ENCODE measurements at regions not wholly inside any gene's neighbourhood (a gene's known extent, or its start where the extent isn't known, plus 50 kb on each side); places are given as distances from the start of the nearest gene placed in this dataset.

DNA sequence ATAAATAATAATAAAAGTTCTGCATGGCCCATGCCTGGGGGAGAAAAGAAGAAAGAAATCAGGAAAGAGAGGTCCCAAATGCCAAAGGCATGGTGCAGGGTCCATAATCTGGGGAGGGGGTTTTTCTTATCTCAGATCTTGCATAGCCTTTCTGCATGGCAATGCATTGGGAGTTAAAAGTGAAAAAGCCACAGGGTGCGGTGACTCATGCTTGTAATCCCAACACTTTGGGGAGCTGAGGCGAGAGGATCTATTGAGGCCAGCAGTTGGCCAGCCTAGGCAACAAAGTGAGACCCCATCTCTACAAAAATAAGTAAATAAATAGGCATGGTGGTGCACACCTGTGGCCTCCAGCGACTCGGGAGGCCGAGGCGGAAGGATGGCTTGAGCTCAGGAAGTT, 76.8 kb upstream of the GATA2 start:
- Mint-ChIP-seq H3K27me3 (peaks cover 24 to 29% of the 10 kb centered on the region in 2 donors), H3K4me3 (no peak overlapping the region), H3K4me1 (peaks cover 8 to 18% of the 10 kb centered on the region in 2 donors), H3K36me3 (no peaks in the 10 kb centered on the region), H3K27ac (no peak overlapping the region), H3K9me3 (no peaks in the 10 kb centered on the region)
- DNase-seq, result no peak
- no peak for ATAC-seq (replicated peaks)

DNA sequence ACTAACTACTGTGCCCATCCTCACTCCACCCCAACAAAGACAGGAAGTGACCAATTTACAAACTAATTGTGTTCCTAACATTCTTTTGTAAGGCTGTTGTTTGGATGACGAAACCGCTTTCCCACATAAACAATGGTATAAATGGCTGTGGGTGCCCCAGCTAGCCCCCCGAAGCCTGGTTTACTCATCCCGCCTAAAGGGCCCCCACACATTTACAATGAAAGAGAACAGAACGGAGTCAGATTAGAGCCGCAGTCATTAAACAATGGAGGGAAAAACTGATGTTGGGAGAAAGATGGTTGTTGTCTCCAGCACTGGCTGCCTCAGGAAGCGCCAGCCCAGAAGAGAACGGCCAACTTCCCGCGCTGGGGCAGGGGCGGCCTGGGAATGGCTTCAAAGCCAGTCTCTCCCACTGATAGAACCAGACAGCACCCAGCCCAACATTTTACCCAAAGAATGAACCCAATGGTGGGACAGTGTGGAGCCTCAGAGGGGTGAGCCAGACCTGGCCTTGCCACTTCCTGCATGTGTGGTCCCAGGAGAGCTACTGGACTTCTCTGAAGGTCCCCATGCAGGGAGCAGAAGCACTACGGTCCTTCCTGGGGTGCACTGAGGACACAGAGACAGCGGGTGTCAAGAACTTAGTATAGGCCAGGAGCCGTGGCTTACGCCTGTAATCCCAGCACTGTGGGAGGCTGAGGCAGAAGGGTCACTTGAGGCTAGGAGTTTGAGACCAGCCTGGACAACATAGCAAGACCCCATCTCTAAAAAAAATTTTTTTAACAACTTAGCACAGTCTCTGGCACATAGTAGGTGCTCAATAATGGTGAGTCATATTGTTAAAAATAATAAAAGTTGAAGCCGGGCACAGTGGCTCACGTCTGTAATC, 75.8 kb upstream of the GATA2 start:
- no peak for DNase-seq
- Mint-ChIP-seq H3K9me3 (no peaks in the 10 kb centered on the region), H3K27me3 (peaks cover 18 to 20% of the 10 kb centered on the region in 2 donors), H3K27ac (no peak overlapping the region), H3K4me1 (peaks cover 8 to 15% of the 10 kb centered on the region in 2 donors), H3K36me3 (no peaks in the 10 kb centered on the region), H3K4me3 (no peak overlapping the region)
- ATAC-seq (replicated peaks), result no peak

DNA sequence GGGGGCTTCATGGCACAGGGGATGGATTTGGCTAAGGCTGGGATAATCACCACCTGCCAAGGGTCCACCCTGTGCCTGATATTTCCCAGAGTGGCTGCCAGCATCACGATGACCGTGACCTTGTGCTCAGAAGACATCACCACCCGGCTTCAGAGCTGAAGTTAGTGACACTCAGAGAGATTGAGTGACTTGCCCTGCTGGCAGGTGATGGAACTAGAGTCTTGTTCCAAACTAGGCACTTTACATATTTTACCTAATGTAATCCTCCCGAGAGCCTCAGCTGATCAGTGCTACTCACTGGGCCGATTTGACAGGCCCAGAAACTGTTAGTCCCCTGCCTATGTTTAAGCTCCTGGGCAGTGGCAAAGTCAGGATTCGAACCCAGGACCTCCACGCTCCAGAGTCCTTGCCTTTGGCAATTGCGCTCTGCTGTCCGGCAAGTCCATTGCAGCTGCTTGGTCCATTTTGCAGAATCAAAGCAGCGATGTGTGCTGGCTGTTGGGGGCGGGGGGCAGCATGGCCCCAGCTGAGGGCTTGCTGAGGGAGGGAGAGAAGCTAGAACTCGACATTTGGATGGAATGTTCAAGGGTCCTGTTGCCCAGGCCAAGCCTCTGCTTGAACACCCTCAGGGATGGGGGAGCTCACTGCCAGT, 74.8 kb upstream of the GATA2 start:
- Mint-ChIP-seq H3K4me1 (peaks cover 3 to 6% of the 10 kb centered on the region in 2 donors), H3K36me3 (no peaks in the 10 kb centered on the region), H3K27me3 (peaks cover 10 to 17% of the 10 kb centered on the region in 2 donors), H3K4me3 (no peak overlapping the region), H3K9me3 (no peaks in the 10 kb centered on the region), H3K27ac (no peak overlapping the region)
- no peak for DNase-seq
- no peak for ATAC-seq (replicated peaks)

DNA sequence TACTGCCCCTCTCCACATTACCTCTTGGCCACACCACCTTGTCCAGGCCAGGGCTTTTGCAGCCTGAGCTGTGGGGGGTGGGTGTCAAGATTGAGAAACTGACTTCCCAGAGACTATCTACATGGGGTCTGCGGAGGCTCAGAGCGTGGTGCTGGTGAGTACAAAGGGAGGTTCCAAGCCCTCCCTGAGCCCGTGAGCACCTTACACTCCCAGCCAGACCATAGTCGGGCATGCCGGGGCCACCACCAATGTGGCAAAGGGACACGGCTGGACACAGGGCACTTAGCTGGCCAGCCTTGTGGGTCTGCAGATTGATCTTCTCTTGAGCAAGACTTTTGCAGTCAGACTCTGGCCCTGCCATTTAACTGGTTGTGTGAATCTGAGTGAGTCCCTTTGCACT, 74.1 kb upstream of the GATA2 start:
- no peak overlapping the region for H3K27ac Mint-ChIP-seq
- DNase-seq (no peak), ATAC-seq (replicated peaks) (no peak)
- no peaks in the 10 kb centered on the region for H3K4me1 Mint-ChIP-seq
- peaks cover 4 to 19% of the 10 kb centered on the region in 2 donors for H3K27me3 Mint-ChIP-seq
- no peak overlapping the region for H3K4me3 Mint-ChIP-seq
- H3K9me3 Mint-ChIP-seq, result no peaks in the 10 kb centered on the region
- no peaks in the 10 kb centered on the region for H3K36me3 Mint-ChIP-seq

DNA sequence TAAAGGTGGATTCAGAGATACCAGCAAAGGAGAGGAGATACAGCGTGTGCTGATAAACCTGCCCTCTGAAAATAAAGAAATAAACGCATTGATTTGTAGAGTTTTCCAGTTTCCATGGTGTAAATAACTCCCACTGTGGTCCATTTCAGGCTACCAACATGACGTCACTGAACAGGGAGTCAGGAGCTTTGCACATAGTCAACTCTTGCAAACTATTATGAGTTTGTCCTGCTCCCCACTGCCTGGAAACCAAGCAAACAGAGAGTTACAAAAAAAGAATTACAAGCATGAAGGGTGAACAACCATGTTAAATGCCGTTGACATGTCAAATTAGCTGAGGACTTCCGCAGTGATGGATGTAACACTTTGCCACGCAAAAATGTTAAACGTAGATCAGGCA, 70.4 kb upstream of the GATA2 start:
- Mint-ChIP-seq H3K27me3 (peaks cover 8 to 16% of the 10 kb centered on the region in 2 donors), H3K9me3 (no peaks in the 10 kb centered on the region), H3K27ac (no peak overlapping the region), H3K4me3 (no peak overlapping the region), H3K36me3 (no peaks in the 10 kb centered on the region), H3K4me1 (no peaks in the 10 kb centered on the region)
- ATAC-seq (replicated peaks), result no peak
- DNase-seq, result no peak

DNA sequence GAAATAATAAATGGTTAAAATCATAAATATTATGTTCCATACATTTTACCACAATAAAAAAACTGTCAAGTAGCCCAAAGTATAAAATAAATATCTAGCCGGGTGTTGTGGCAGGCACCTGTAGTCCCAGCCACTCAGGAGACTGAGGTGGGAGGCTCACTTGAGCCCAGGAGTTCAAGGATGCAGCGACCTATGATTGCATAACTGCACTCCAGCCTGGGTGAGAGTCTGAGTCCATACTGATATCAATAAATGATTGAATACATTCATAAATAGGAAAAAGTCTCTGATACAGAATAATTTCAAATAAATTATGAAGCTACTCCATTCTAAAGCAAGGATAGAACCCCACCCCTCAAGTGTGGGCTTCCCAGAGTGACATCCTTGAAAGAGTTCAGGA, 68.5 kb upstream of the GATA2 start:
- Mint-ChIP-seq H3K36me3 (no peaks in the 10 kb centered on the region), H3K4me3 (no peak overlapping the region), H3K27me3 (peaks cover 11 to 28% of the 10 kb centered on the region in 2 donors), H3K4me1 (peaks cover 0 to 1% of the 10 kb centered on the region in 2 donors), H3K9me3 (no peaks in the 10 kb centered on the region), H3K27ac (no peak overlapping the region)
- DNase-seq (no peak), ATAC-seq (replicated peaks) (no peak)

DNA sequence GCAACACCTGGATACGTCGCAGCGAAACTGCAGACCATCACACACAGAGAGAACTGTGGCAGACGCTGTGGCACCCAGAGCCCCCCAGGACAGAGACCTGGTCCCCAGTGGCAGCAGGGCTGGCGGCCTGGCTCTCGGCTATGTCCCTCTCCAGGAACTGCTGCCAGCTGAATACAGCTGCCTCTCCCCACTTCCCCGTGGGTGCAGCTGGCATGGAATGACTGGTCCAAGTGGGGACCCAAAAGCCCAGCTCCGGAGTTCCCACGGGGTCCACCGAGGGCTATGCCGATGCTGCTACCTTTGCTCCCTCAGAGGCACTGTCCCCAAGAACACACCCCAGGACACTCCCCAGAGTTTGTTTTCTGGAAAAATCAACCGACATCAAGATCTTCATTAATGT, 67.8 kb upstream of the GATA2 start:
- H3K27me3 Mint-ChIP-seq, result peaks cover 13 to 31% of the 10 kb centered on the region in 2 donors
- H3K4me1 Mint-ChIP-seq, result peaks cover 0 to 3% of the 10 kb centered on the region in 2 donors
- ATAC-seq (replicated peaks) (no peak), DNase-seq (no peak)
- H3K36me3 Mint-ChIP-seq, result no peaks in the 10 kb centered on the region
- H3K9me3 Mint-ChIP-seq, result no peaks in the 10 kb centered on the region
- no peak overlapping the region for H3K27ac Mint-ChIP-seq
- no peak overlapping the region for H3K4me3 Mint-ChIP-seq

DNA sequence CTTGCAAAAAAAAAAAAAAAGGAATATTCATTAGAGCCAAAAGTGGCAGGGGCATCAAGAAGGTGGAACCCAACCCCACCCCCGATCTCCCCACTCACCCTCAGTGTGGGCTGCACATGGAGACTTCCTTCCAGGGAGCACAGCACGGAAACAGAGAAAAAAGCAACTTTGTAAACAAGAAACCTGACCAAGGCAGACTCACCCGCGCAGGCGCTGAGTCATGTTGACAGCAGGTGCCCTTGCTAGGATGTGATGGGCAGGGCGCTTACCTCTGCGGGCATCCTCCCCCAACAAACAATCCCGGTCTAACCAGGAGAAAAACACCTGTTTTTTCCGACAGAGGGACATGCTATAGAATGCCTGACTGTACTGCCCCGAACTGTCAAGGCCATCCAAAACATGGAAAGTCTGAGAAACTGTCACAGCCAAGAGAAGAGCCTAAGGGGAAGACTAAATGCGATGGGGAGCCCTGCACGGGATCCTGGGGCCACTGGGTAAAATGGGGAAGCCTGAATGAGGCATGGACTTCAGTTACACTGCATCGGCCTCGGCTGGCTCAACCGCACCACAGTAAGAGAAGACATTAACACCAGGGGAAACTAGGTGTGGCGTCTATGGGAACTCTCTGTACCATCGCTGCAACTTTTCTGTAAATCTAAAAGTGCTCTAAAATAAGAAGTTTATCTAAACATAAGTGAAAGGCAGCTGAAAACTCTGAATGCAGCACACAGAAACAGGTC, 66.7 kb upstream of the GATA2 start:
- Mint-ChIP-seq H3K9me3 (no peaks in the 10 kb centered on the region), H3K36me3 (peaks cover 0 to 1% of the 10 kb centered on the region in 2 donors), H3K27ac (no peak overlapping the region), H3K27me3 (peaks cover 17 to 35% of the 10 kb centered on the region in 2 donors), H3K4me1 (peaks cover 4 to 5% of the 10 kb centered on the region in 2 donors), H3K4me3 (no peak overlapping the region)
- DNase-seq (no peak), ATAC-seq (replicated peaks) (no peak)

DNA sequence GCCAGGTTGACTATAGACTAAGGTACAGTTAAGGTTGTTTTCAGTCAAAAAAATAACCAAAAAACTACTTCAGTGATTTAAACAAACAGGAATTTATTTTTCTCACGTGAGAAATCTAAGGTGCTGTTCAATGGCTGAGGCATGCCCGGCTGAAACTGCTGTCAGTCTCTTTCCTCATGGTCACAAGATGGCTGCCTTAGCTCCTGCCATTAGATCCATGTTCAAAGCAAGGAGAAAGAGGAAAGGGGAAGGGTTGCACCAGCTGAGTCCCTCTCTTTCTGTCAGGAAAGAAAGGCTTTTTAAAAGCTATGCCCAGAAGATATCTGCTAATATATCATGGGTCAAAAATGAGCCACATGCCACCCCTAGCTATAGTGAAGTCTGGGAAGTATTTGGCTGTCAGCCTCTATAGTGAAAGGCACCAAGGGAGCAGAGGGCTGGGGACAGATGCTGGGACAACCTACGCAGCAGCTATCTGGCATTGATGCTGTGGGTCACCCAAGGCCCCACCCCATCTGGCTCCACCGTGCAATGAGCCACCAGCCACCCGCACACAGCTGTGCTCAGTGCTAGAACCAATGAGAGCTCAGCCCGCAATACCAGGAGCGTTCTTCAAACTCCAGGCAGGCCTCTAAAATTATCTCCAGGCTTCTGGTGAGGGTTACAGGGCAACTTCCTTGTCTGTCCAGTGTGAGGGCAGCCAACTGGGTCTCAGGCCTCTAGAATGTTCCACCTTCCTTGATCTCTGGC, 64.7 kb upstream of the GATA2 start:
- Mint-ChIP-seq H3K27me3 (peaks cover 36 to 49% of the 10 kb centered on the region in 2 donors), H3K9me3 (no peaks in the 10 kb centered on the region), H3K4me1 (peaks cover 6 to 8% of the 10 kb centered on the region in 2 donors), H3K27ac (no peak overlapping the region), H3K4me3 (no peak overlapping the region), H3K36me3 (peaks cover 0 to 2% of the 10 kb centered on the region in 2 donors)
- ATAC-seq (replicated peaks), result no peak
- DNase-seq, result no peak

DNA sequence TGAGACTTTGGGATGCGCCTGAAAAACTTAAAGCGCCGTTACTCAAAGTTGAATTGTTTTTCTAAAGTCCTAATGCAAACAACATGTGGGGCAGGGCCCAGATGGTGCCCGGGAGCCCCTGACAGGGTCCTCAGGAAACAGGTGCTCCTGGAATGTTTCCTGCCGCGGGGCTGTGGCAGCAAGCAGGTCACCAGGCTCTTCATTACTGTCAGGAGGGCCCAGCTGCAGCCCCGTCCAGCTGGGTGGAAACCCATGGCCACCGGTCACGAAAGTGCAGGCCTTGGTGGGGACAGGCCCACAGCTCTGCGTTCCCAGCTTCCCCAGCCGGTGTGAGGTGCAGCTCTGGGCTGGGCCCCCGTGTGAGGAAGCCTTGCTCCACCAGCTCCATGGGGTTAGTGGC, 63.9 kb upstream of the GATA2 start:
- Mint-ChIP-seq H3K36me3 (peaks cover 0 to 2% of the 10 kb centered on the region in 2 donors), H3K27me3 (peaks cover 41 to 57% of the 10 kb centered on the region in 2 donors), H3K9me3 (no peaks in the 10 kb centered on the region)

DNA sequence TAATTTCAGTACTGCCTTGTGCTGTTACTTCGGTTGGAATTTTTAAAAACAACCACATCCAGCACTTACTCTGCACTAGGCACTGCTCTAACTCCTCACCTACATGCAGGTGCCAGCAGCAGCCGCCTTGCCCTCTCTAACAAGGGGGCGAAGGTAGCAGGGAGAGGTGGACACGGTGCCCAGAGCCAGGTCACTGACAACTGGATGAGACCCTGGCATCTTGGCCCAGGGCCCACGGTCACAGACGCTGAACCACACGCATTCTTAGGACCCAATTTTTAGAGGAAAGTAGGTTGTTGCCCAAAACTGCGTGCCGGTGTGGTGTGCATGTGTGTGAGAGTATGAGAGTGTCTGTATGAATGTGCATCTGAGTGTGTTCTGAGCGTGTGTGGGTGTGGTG, 63.4 kb upstream of the GATA2 start:
- Mint-ChIP-seq H3K9me3 (no peaks in the 10 kb centered on the region), H3K27me3 (peaks cover 41 to 60% of the 10 kb centered on the region in 2 donors), H3K36me3 (peaks cover 0 to 2% of the 10 kb centered on the region in 2 donors), H3K4me3 (no peak overlapping the region), H3K27ac (no peak overlapping the region), H3K4me1 (peaks cover 6 to 8% of the 10 kb centered on the region in 2 donors)
- DNase-seq, result no peak
- ATAC-seq (replicated peaks), result no peak

More for the DNA sequence above, 63.9 kb upstream of the GATA2 start:
- ATAC-seq (replicated peaks), result no peak
- Mint-ChIP-seq H3K27ac (no peak overlapping the region), H3K4me3 (no peak overlapping the region), H3K4me1 (peaks cover 6 to 8% of the 10 kb centered on the region in 2 donors)
- no peak for DNase-seq

DNA sequence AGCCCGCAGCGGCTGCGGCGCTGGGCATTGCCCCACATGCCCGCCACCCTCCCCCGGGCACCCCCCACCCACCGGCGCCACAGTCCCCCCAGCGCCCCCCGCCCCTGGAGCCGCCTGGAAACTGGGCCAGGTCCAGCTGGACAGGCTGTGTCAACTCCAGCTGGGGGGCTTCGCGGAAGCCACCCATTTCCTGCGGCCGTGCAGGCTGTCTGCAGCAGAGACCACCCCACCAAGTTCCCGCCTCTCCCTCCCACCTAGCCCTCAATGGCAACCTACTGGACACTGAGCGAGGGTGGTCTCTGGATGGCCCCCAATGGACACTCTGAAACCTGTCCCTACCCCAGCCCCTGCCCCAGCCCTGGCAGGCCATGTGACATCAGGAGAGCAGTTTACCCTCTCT, 62.8 kb upstream of the GATA2 start:
- Mint-ChIP-seq H3K27ac (no peak overlapping the region), H3K27me3 (peaks cover 45 to 65% of the 10 kb centered on the region in 2 donors), H3K9me3 (no peaks in the 10 kb centered on the region), H3K36me3 (peaks cover 0 to 2% of the 10 kb centered on the region in 2 donors), H3K4me3 (no peak overlapping the region), H3K4me1 (peaks cover 6 to 8% of the 10 kb centered on the region in 2 donors)
- no peak for DNase-seq
- ATAC-seq (replicated peaks), result no peak

DNA sequence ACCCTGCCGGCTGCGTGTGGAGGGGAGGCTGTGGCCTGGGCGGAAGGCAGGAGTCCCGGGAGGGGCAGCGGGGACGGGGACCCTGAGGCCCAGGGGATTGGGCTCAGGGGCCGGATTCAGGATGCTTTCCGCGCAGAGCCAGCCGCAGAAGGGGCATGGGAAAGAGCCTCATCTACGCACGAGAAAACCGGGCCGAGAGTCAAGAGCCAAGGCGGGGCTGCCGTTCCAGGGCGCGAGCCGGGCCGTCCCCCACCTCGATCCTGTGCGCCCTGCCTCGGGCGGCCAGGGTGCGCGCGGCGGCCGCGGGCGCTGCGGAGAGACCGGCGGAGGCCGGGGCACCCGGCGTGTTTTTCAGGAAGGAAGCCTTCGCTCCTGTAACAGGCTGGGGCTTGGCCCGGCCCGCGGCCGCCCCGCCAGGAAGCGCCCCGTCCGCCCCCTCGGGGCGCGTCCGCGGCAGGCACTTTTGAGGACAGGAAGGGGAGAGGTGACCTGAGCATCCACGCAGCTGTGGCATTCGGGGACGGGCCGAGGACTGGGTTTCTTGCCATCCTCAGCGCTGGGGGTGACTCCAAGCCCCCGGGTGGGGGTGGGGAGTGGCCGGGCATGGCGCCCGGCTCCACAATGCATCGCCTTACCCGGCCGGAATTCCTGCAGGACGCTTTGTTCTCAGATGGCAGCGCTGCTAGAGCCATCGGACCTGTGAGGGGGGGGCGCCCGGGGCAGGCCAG, 62.3 kb upstream of the GATA2 start:
- ATAC-seq (replicated peaks) (peak in 1 of 2 donors; percentile 8), DNase-seq (no peak)
- Mint-ChIP-seq H3K4me3 (peak overlapping the region in 1 of 2 donors; percentile 32), H3K9me3 (no peaks in the 10 kb centered on the region), H3K4me1 (peaks cover 6 to 8% of the 10 kb centered on the region in 2 donors), H3K27ac (no peak overlapping the region), H3K36me3 (peaks cover 0 to 2% of the 10 kb centered on the region in 2 donors), H3K27me3 (peaks cover 51 to 71% of the 10 kb centered on the region in 2 donors)

Measured in stimulated activated naive B cell treated with anti-CD40 and anti-IgM and Interleukin-4, amounts not matched to agents 10 μg/mL and 1 μg/mL and 100 μg/mL, for 72 hours (primary cell).